ENCODE measurements at regions not wholly inside any gene's neighbourhood (a gene's known extent, or its start where the extent isn't known, plus 50 kb on each side); places are given as distances from the start of the nearest gene placed in this dataset.

- TF ChIP-seq POLR2A (IDR thresholded peaks at IDR 0.05) = no peak
- TF ChIP-seq CTCF (IDR thresholded peaks at IDR 0.05) = no peak
These were observed 208.6 kb downstream of the VEGFC start for GRCh38 chr4:176584031-176584606.

Measured in prostate gland (tissue), 2 donors.